ENCODE measurements at regions not wholly inside any gene's neighbourhood (a gene's known extent, or its start where the extent isn't known, plus 50 kb on each side); places are given as distances from the start of the nearest gene placed in this dataset.
"Not testable (repeated sequence)": the region's sequence is repeated elsewhere in the genome, so short reads cannot be mapped to it uniquely, and the experiment has no call there.

GRCh38 chr2:238776761-238777046 lies 71.2 kb upstream of the TWIST2 start:
- WGBS (ENCODE audit: extremely low coverage, insufficient coverage, insufficient read length): no CpG with 5 or more reads among the region's 8 CpGs

DNA sequence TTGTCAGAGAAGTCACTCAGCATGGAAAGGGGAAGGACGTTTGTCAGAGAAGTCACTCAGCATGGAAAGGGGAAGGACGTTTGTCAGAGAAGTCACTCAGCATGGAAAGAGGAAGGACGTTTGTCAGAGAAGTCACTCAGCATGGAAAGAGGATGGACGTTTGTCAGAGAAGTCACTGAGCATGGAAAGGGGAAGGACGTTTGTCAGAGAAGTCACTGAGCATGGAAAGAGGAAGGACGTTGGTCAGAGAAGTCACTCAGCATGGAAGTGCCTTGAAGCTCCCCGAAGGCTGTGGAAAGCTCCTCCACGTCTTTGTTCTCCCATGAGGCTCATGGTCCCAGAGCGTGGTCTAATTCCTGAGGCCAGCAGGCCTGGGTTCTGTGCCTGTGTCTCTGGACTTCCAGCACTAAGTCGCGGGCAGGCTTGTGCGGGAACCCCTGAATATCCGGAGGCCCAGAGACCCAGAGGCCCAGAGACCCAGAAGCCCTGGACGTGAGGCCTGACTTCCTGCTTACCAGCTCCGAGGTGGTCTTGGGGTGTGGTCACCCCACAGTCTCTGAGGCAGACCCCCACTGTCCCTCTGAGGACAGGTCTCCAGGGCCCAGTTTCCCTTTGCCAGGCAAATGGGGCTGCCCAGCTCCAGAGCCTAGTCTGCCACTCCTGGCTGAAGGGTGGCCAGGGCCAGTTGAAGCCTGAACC lies 70.4 kb upstream of the TWIST2 start:
- no peak overlapping the region for H3K18ac ChIP-seq (ENCODE audit: low read length)
- no peak overlapping the region for H4K91ac ChIP-seq (ENCODE audit: low read depth, low read length)
- H2AK5ac ChIP-seq (ENCODE audit: low read length): no peak overlapping the region
- no peak for DNase-seq
- H2BK12ac ChIP-seq (ENCODE audit: low read length): no peak overlapping the region
- H3K14ac ChIP-seq (ENCODE audit: low read length): no peak overlapping the region
- H3K4me3 ChIP-seq (ENCODE audit: low read depth, low read length): no peak overlapping the region
- no peak overlapping the region for H4K8ac ChIP-seq (ENCODE audit: low read depth, low read length)
- no peak overlapping the region for H3K9ac ChIP-seq (ENCODE audit: low read length)
- no peaks in the 10 kb centered on the region for H3K27me3 ChIP-seq (ENCODE audit: insufficient read depth, low read length)
- no peaks in the 10 kb centered on the region for H3K79me2 ChIP-seq (ENCODE audit: control insufficient read depth, insufficient read depth, low read length, poor library complexity)
- no peak overlapping the region for H4K12ac ChIP-seq (ENCODE audit: low read depth, low read length)
- no peak overlapping the region for H2BK120ac ChIP-seq (ENCODE audit: insufficient read depth, low read length, poor library complexity)
- H3K4me1 ChIP-seq (ENCODE audit: control insufficient read depth in 1 of 2, insufficient read depth in 2 of 2, low read length in 2 of 2): no peaks in the 10 kb centered on the region
- peaks cover 10% of the 10 kb centered on the region for H3K9me3 ChIP-seq (ENCODE audit: insufficient read depth, low read depth, low read length)
- no peak overlapping the region for H3K4me2 ChIP-seq (ENCODE audit: low read length)
- H3K23ac ChIP-seq (ENCODE audit: low read length): no peak overlapping the region
- H3K4ac ChIP-seq (ENCODE audit: low read depth, low read length): no peak overlapping the region
- H2BK5ac ChIP-seq (ENCODE audit: low read depth, low read length, poor library complexity): no peak overlapping the region
- H3K36me3 ChIP-seq (ENCODE audit: control insufficient read depth in 1 of 2, insufficient read depth in 2 of 2, low read length in 2 of 2): no peaks in the 10 kb centered on the region
- WGBS (ENCODE audit: extremely low coverage, insufficient coverage, insufficient read length): no CpG with 5 or more reads among the region's 15 CpGs
- no peak overlapping the region for H2AFZ ChIP-seq (ENCODE audit: insufficient read depth, low read length, poor library complexity)
- H3K79me1 ChIP-seq (ENCODE audit: low read length): no peaks in the 10 kb centered on the region
- H3K27ac ChIP-seq (ENCODE audit: low read depth, low read length): no peak overlapping the region

More at GRCh38 chr2:238776761-238777046, 71.2 kb upstream of the TWIST2 start:
- H2BK12ac ChIP-seq (ENCODE audit: low read length); H3K27ac ChIP-seq (ENCODE audit: low read depth, low read length); H4K91ac ChIP-seq (ENCODE audit: low read depth, low read length); H2BK5ac ChIP-seq (ENCODE audit: low read depth, low read length, poor library complexity); H3K23ac ChIP-seq (ENCODE audit: low read length); H3K18ac ChIP-seq (ENCODE audit: low read length); H3K9ac ChIP-seq (ENCODE audit: low read length); DNase-seq; H3K4ac ChIP-seq (ENCODE audit: low read depth, low read length); H3K79me1 ChIP-seq (ENCODE audit: low read length); H2AK5ac ChIP-seq (ENCODE audit: low read length); H3K79me2 ChIP-seq (ENCODE audit: control insufficient read depth, insufficient read depth, low read length, poor library complexity); H3K14ac ChIP-seq (ENCODE audit: low read length); H3K4me2 ChIP-seq (ENCODE audit: low read length); H4K12ac ChIP-seq (ENCODE audit: low read depth, low read length); H2AFZ ChIP-seq (ENCODE audit: insufficient read depth, low read length, poor library complexity); H3K4me3 ChIP-seq (ENCODE audit: low read depth, low read length); H3K36me3 ChIP-seq (ENCODE audit: control insufficient read depth in 1 of 2, insufficient read depth in 2 of 2, low read length in 2 of 2); H3K4me1 ChIP-seq (ENCODE audit: control insufficient read depth in 1 of 2, insufficient read depth in 2 of 2, low read length in 2 of 2); H2BK120ac ChIP-seq (ENCODE audit: insufficient read depth, low read length, poor library complexity); H4K8ac ChIP-seq (ENCODE audit: low read depth, low read length); H3K27me3 ChIP-seq (ENCODE audit: insufficient read depth, low read length): not testable (repeated sequence)
- H3K9me3 ChIP-seq (ENCODE audit: insufficient read depth, low read depth, low read length): peaks cover 10% of the 10 kb centered on the region

DNA sequence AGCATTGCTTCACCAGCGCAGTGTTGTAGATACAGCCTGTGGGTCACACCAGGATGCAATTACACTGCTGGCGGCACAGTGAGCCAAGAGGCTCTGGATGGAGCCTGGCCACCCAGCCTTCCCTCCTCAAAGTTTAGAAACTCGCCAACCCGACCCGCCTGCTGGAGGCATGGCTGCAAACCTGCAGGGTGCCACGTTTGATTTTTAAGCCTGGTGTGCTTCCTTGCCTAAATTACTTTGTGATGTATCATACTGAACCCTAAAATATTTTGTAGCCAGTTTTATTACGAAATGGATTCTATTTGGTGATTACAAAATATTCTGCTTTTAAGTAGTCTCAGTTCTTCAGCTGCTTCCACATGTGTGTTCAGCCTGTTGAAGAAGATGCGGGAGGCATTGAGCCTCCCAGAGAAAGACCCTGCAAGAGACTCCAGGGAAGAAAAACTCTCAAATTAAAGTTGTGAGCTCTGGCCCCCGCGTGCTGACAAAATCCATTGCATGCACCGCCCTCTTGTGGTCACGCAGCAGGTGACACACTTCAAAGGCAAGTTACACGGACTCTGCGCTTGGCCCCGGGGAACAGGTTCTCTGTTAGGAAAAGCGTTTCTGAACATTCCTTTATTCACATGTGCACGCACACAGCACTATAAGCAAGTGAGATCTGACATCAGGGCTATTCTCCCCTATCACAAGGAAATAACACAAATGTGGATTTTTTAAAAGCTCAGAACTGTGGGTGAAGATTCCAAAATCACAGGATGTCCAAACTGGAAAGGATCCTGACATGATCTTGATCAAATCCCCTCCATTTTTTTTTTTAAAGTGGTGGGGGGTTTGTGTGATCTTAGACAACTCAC lies 63.0 kb upstream of the TWIST2 start:
- Histone ChIP-seq H3K79me2 (ENCODE audit: control insufficient read depth, insufficient read depth, low read length, poor library complexity) (no peaks in the 10 kb centered on the region), H3K27ac (ENCODE audit: low read depth, low read length) (no peak overlapping the region), H3K14ac (ENCODE audit: low read length) (no peak overlapping the region), H3K4ac (ENCODE audit: low read depth, low read length) (no peak overlapping the region), H2AFZ (ENCODE audit: insufficient read depth, low read length, poor library complexity) (no peak overlapping the region), H3K18ac (ENCODE audit: low read length) (no peak overlapping the region), H2BK120ac (ENCODE audit: insufficient read depth, low read length, poor library complexity) (no peak overlapping the region), H4K8ac (ENCODE audit: low read depth, low read length) (no peak overlapping the region), H3K4me3 (ENCODE audit: low read depth, low read length) (no peak overlapping the region), H3K9me3 (ENCODE audit: insufficient read depth, low read depth, low read length) (no peaks in the 10 kb centered on the region), H3K23ac (ENCODE audit: low read length) (no peak overlapping the region), H3K27me3 (ENCODE audit: insufficient read depth, low read length) (no peaks in the 10 kb centered on the region), H3K4me2 (ENCODE audit: low read length) (no peak overlapping the region), H2BK12ac (ENCODE audit: low read length) (no peak overlapping the region), H2AK5ac (ENCODE audit: low read length) (no peak overlapping the region), H2BK5ac (ENCODE audit: low read depth, low read length, poor library complexity) (no peak overlapping the region), H4K91ac (ENCODE audit: low read depth, low read length) (no peak overlapping the region), H3K79me1 (ENCODE audit: low read length) (no peaks in the 10 kb centered on the region), H4K12ac (ENCODE audit: low read depth, low read length) (no peak overlapping the region), H3K9ac (ENCODE audit: low read length) (no peak overlapping the region), H3K36me3 (ENCODE audit: control insufficient read depth in 1 of 2, insufficient read depth in 2 of 2, low read length in 2 of 2) (no peaks in the 10 kb centered on the region), H3K4me1 (ENCODE audit: control insufficient read depth in 1 of 2, insufficient read depth in 2 of 2, low read length in 2 of 2) (no peaks in the 10 kb centered on the region)
- no CpG with 5 or more reads among the region's 17 CpGs for WGBS (ENCODE audit: extremely low coverage, insufficient coverage, insufficient read length)
- peak; percentile 60 to 79 for DNase-seq

- Histone ChIP-seq H3K79me1 (ENCODE audit: low read length) (no peaks in the 10 kb centered on the region), H2BK5ac (ENCODE audit: low read depth, low read length, poor library complexity) (no peak overlapping the region), H3K4me1 (ENCODE audit: control insufficient read depth in 1 of 2, insufficient read depth in 2 of 2, low read length in 2 of 2) (no peaks in the 10 kb centered on the region), H3K23ac (ENCODE audit: low read length) (no peak overlapping the region), H2AFZ (ENCODE audit: insufficient read depth, low read length, poor library complexity) (no peak overlapping the region), H3K4me3 (ENCODE audit: low read depth, low read length) (no peak overlapping the region), H3K4me2 (ENCODE audit: low read length) (no peak overlapping the region), H3K27me3 (ENCODE audit: insufficient read depth, low read length) (no peaks in the 10 kb centered on the region), H3K79me2 (ENCODE audit: control insufficient read depth, insufficient read depth, low read length, poor library complexity) (no peaks in the 10 kb centered on the region), H4K8ac (ENCODE audit: low read depth, low read length) (no peak overlapping the region), H2AK5ac (ENCODE audit: low read length) (no peak overlapping the region), H3K27ac (ENCODE audit: low read depth, low read length) (no peak overlapping the region), H2BK120ac (ENCODE audit: insufficient read depth, low read length, poor library complexity) (no peak overlapping the region), H3K9ac (ENCODE audit: low read length) (no peak overlapping the region), H3K9me3 (ENCODE audit: insufficient read depth, low read depth, low read length) (no peaks in the 10 kb centered on the region), H3K36me3 (ENCODE audit: control insufficient read depth in 1 of 2, insufficient read depth in 2 of 2, low read length in 2 of 2) (no peaks in the 10 kb centered on the region), H3K18ac (ENCODE audit: low read length) (no peak overlapping the region), H2BK12ac (ENCODE audit: low read length) (no peak overlapping the region), H4K91ac (ENCODE audit: low read depth, low read length) (no peak overlapping the region), H4K12ac (ENCODE audit: low read depth, low read length) (no peak overlapping the region), H3K14ac (ENCODE audit: low read length) (no peak overlapping the region), H3K4ac (ENCODE audit: low read depth, low read length) (no peak overlapping the region)
- no peak for DNase-seq
- WGBS (ENCODE audit: extremely low coverage, insufficient coverage, insufficient read length): no CpG with 5 or more reads among the region's 9 CpGs
These were observed 62.4 kb upstream of the TWIST2 start for GRCh38 chr2:238785528-238785860.

All from trophoblast cell (in vitro differentiated cells and primary cell).